ENCODE measurements at regions not wholly inside any gene's neighbourhood (a gene's known extent, or its start where the extent isn't known, plus 50 kb on each side); places are given as distances from the start of the nearest gene placed in this dataset.

- TF ChIP-seq NKRF (conservative IDR thresholded peaks at IDR 0.05) (no peak), IKZF1 (conservative IDR thresholded peaks at IDR 0.05) (no peak), CBX5 (IDR thresholded peaks at IDR 0.05; ENCODE audit: low read depth) (no peak), CHD4 (IDR thresholded peaks at IDR 0.05) (no peak), EED (IDR thresholded peaks at IDR 0.05; ENCODE audit: low read depth) (no peak), ETV6 (conservative IDR thresholded peaks at IDR 0.05 in 1 of 2, IDR thresholded peaks at IDR 0.05 in 1 of 2; ENCODE audit: borderline replicate concordance in 1 of 2, low read depth in 1 of 2) (no peak)
- TF ChIP-seq, protein P1, sequence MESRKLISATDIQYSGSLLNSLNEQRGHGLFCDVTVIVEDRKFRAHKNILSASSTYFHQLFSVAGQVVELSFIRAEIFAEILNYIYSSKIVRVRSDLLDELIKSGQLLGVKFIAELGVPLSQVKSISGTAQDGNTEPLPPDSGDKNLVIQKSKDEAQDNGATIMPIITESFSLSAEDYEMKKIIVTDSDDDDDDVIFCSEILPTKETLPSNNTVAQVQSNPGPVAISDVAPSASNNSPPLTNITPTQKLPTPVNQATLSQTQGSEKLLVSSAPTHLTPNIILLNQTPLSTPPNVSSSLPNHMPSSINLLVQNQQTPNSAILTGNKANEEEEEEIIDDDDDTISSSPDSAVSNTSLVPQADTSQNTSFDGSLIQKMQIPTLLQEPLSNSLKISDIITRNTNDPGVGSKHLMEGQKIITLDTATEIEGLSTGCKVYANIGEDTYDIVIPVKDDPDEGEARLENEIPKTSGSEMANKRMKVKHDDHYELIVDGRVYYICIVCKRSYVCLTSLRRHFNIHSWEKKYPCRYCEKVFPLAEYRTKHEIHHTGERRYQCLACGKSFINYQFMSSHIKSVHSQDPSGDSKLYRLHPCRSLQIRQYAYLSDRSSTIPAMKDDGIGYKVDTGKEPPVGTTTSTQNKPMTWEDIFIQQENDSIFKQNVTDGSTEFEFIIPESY (IDR thresholded peaks at IDR 0.05), result no peak
Measured at GRCh38 chr6:132213732-132214131, 187.5 kb downstream of the MOXD1 start (continued).

DNA sequence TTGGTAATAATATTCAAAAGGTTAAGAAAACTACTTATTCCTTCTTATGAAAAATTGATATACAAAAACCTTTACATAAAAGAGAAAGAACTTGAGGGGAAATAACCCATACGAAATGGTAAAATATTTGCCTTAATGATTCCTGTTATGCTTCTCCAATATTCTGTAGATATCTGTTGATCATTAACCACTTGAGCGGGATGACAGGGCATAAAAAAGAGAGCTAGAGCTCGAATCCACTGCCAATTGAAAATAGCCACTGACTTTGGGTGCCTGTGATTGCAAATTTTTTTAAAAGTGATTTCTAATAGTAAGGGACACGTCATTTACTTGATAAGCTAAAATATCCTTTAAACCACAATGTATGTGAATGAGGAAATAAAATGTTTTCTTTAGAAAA, 188.1 kb downstream of the MOXD1 start:
- FAIRE-seq (no peak), ATAC-seq (no peak), DNase-seq (ENCODE audit: low read depth, low spot score) (no peak)
- in situ Hi-C loops (cut with MboI) (loop anchor here (5.0 kb wide), 1 partner anchor 296 kb away; no protein-coding TSS in a partner anchor), intact Hi-C loops (cut with micrococcal nuclease; ENCODE audit: unreplicated experiment) (no loop called here)
- Histone ChIP-seq H3K79me2 (ENCODE audit: control insufficient read depth, insufficient read depth, low read length) (no peaks in the 10 kb centered on the region), H2AFZ (ENCODE audit: control insufficient read depth, low read depth, low read length) (no peak overlapping the region), H3K9me3 (replicated peaks; ENCODE audit: control insufficient read depth, insufficient read depth, low read length) (no peaks in the 10 kb centered on the region), H3K4me2 (ENCODE audit: control insufficient read depth, insufficient read depth) (no peak overlapping the region), H3K36me3 (ENCODE audit: control insufficient read depth in 2 of 2, insufficient read depth in 2 of 2, low read length in 1 of 2) (no peaks in the 10 kb centered on the region), H3K27ac (ENCODE audit: control insufficient read depth, insufficient read depth) (no peak overlapping the region), H3K9ac (ENCODE audit: control insufficient read depth, insufficient read depth, low read length) (no peak overlapping the region), H4K20me1 (ENCODE audit: control insufficient read depth, insufficient read depth) (no peaks in the 10 kb centered on the region), H3K4me3 (no peak overlapping the region), H3K27me3 (replicated peaks in 1 of 2; ENCODE audit: control insufficient read depth in 2 of 2, insufficient read depth in 2 of 2, low read length in 1 of 2) (peaks cover 0 to 1% of the 10 kb centered on the region in 2 experiments; a peak in 2 of 4 replicates), H3K4me1 (ENCODE audit: control insufficient read depth, insufficient read depth, low read length) (no peaks in the 10 kb centered on the region)
- ChIA-PET SMC1A (ENCODE audit: uncharacterized antibody, unreplicated experiment) (no interaction called here), CTCF (interaction anchor here (1.0 kb wide), 1 partner anchor 288 kb away, joined by 3 read pairs; no protein-coding TSS in a partner anchor), RAD21 (ENCODE audit: unreplicated experiment) (no interaction called here), POLR2A (no interaction called here)
- BruUV-seq (replicated peaks), result no TSS peak
- WGBS (ENCODE audit: insufficient coverage, insufficient replicate concordance, low lambda C conversion rate, missing lambda C conversion rate), result 19% methylated on average over 4 of the region's 4 CpGs
- no peak for TF ChIP-seq NFYB (IDR thresholded peaks at IDR 0.05; ENCODE audit: insufficient read depth, low read depth, low read length)
- no peak for TF ChIP-seq YY1 (IDR thresholded peaks at IDR 0.05; ENCODE audit: low read depth, low read length)
- TF ChIP-seq CHD2 (IDR thresholded peaks at IDR 0.05; ENCODE audit: borderline replicate concordance, low read depth, low read length), result no peak
- no peak for TF ChIP-seq SPI1 (IDR thresholded peaks at IDR 0.05; ENCODE audit: borderline replicate concordance, insufficient read depth, low read depth, low read length)
- TF ChIP-seq, protein P2, sequence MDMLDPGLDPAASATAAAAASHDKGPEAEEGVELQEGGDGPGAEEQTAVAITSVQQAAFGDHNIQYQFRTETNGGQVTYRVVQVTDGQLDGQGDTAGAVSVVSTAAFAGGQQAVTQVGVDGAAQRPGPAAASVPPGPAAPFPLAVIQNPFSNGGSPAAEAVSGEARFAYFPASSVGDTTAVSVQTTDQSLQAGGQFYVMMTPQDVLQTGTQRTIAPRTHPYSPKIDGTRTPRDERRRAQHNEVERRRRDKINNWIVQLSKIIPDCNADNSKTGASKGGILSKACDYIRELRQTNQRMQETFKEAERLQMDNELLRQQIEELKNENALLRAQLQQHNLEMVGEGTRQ (IDR thresholded peaks at IDR 0.05; ENCODE audit: borderline replicate concordance, low read depth, low read length), result no peak
- TF ChIP-seq, protein P3, sequence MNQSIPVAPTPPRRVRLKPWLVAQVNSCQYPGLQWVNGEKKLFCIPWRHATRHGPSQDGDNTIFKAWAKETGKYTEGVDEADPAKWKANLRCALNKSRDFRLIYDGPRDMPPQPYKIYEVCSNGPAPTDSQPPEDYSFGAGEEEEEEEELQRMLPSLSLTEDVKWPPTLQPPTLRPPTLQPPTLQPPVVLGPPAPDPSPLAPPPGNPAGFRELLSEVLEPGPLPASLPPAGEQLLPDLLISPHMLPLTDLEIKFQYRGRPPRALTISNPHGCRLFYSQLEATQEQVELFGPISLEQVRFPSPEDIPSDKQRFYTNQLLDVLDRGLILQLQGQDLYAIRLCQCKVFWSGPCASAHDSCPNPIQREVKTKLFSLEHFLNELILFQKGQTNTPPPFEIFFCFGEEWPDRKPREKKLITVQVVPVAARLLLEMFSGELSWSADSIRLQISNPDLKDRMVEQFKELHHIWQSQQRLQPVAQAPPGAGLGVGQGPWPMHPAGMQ (IDR thresholded peaks at IDR 0.05; ENCODE audit: borderline replicate concordance), result no peak
- TF ChIP-seq USF1 (IDR thresholded peaks at IDR 0.05; ENCODE audit: borderline replicate concordance, extremely low read length, insufficient read depth, low read depth, low read length), result no peak
- TF ChIP-seq, protein P4, sequence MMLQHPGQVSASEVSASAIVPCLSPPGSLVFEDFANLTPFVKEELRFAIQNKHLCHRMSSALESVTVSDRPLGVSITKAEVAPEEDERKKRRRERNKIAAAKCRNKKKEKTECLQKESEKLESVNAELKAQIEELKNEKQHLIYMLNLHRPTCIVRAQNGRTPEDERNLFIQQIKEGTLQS (IDR thresholded peaks at IDR 0.05; ENCODE audit: borderline replicate concordance, extremely low read depth, low read depth, low read length), result no peak

Data from GM12878 (cell line).